ENCODE measurements at regions not wholly inside any gene's neighbourhood (a gene's known extent, or its start where the extent isn't known, plus 50 kb on each side); places are given as distances from the start of the nearest gene placed in this dataset.
"Not testable (repeated sequence)": the region's sequence is repeated elsewhere in the genome, so short reads cannot be mapped to it uniquely, and the experiment has no call there.

- no peak for DNase-seq (ENCODE audit: low read depth in 3 of 3, low spot score in 2 of 3)
These were observed 109.2 kb downstream of the COPS8 start for GRCh38 chr2:237194906-237195305.

GRCh38 chr2:237195396-237196120 lies 109.9 kb downstream of the COPS8 start:
- no peak for DNase-seq (ENCODE audit: low read depth in 3 of 3, low spot score in 2 of 3)

GRCh38 chr2:237196409-237196808 lies 110.7 kb downstream of the COPS8 start:
- no peak for DNase-seq (ENCODE audit: low read depth in 3 of 3, low spot score in 2 of 3)

- DNase-seq (ENCODE audit: low read depth in 3 of 3, low spot score in 2 of 3) = no peak
These were observed 111.4 kb downstream of the COPS8 start for GRCh38 chr2:237196866-237197618.

GRCh38 chr2:237198164-237198855 lies 112.6 kb downstream of the COPS8 start:
- no peak for DNase-seq (ENCODE audit: low read depth in 3 of 3, low spot score in 2 of 3)

- DNase-seq (ENCODE audit: low read depth in 3 of 3, low spot score in 2 of 3) = no peak
These were observed 113.4 kb downstream of the COPS8 start for GRCh38 chr2:237199082-237199481.

GRCh38 chr2:237199577-237199976 lies 113.9 kb downstream of the COPS8 start:
- no peak for DNase-seq (ENCODE audit: low read depth in 3 of 3, low spot score in 2 of 3)

- DNase-seq (ENCODE audit: low read depth in 3 of 3, low spot score in 2 of 3) = no peak
These were observed 114.8 kb downstream of the COPS8 start for GRCh38 chr2:237200462-237200861.

GRCh38 chr2:237201461-237202287 lies 116.0 kb downstream of the COPS8 start:
- DNase-seq (ENCODE audit: low read depth in 3 of 3, low spot score in 2 of 3) = no peak

- DNase-seq (ENCODE audit: low read depth in 3 of 3, low spot score in 2 of 3) = no peak
These were observed 116.8 kb downstream of the COPS8 start for GRCh38 chr2:237202288-237203030.

GRCh38 chr2:237205043-237205541 lies 119.4 kb downstream of the COPS8 start:
- DNase-seq (ENCODE audit: low read depth in 3 of 3, low spot score in 2 of 3) = no peak

- no peak for DNase-seq (ENCODE audit: low read depth in 3 of 3, low spot score in 2 of 3)
These were observed 119.9 kb downstream of the COPS8 start for GRCh38 chr2:237205561-237205971.

GRCh38 chr2:237207646-237208045 lies 122.0 kb downstream of the COPS8 start:
- DNase-seq (ENCODE audit: low read depth in 3 of 3, low spot score in 2 of 3) = no peak

- no peak for DNase-seq (ENCODE audit: low read depth in 3 of 3, low spot score in 2 of 3)
These were observed 122.9 kb downstream of the COPS8 start for GRCh38 chr2:237208373-237209260.

GRCh38 chr2:237209885-237210284 lies 124.2 kb downstream of the COPS8 start:
- no peak for DNase-seq (ENCODE audit: low read depth in 3 of 3, low spot score in 2 of 3)

- no peak for DNase-seq (ENCODE audit: low read depth in 3 of 3, low spot score in 2 of 3)
These were observed 124.6 kb downstream of the COPS8 start for GRCh38 chr2:237210297-237210696.

GRCh38 chr2:237210763-237211162 lies 125.1 kb downstream of the COPS8 start:
- no peak for DNase-seq (ENCODE audit: low read depth in 3 of 3, low spot score in 2 of 3)

- DNase-seq (ENCODE audit: low read depth in 3 of 3, low spot score in 2 of 3) = not testable (repeated sequence)
These were observed 126.9 kb downstream of the COPS8 start for GRCh38 chr2:237212356-237213279.

Data from right renal cortex interstitium (tissue), 3 donors.